ENCODE measurements at regions not wholly inside any gene's neighbourhood (a gene's known extent, or its start where the extent isn't known, plus 50 kb on each side); places are given as distances from the start of the nearest gene placed in this dataset.

GRCh38 chr5:169408171-169408570 is 107.2 kb upstream of the SLIT3 start:
- TF ChIP-seq EZH2 (IDR thresholded peaks at IDR 0.05; ENCODE audit: low read depth, low read length, severe bottlenecking) (no peak), CTCF (IDR thresholded peaks at IDR 0.05; ENCODE audit: control extremely low read depth in 1 of 3, insufficient read depth in 1 of 3, low read depth in 1 of 3, low read length in 3 of 3) (no peak), POLR2A (IDR thresholded peaks at IDR 0.05; ENCODE audit: control extremely low read depth in 1 of 2, low read depth in 2 of 2, low read length in 2 of 2) (no peak), SIN3A (conservative IDR thresholded peaks at IDR 0.05 in 1 of 2, IDR thresholded peaks at IDR 0.05 in 1 of 2; ENCODE audit: low read depth in 1 of 2, low read length in 2 of 2) (no peak), RBBP5 (IDR thresholded peaks at IDR 0.05; ENCODE audit: borderline replicate concordance, low read depth, low read length) (no peak), POLR2AphosphoS5 (IDR thresholded peaks at IDR 0.05; ENCODE audit: low read depth, low read length) (no peak), YY1 (IDR thresholded peaks at IDR 0.05; ENCODE audit: low read depth, low read length) (no peak), USF2 (IDR thresholded peaks at IDR 0.05; ENCODE audit: low read length) (no peak), BCL11A (IDR thresholded peaks at IDR 0.05; ENCODE audit: low read depth in 2 of 2, low read length in 2 of 2) (no peak), ATF2 (IDR thresholded peaks at IDR 0.05; ENCODE audit: low read length) (no peak)

All from H1 (cell line).